Osteoblast (primary cell): ENCODE measurements at regions not wholly inside any gene's neighbourhood (a gene's known extent, or its start where the extent isn't known, plus 50 kb on each side); places are given as distances from the start of the nearest gene placed in this dataset.

Source experiments
- DNase-seq: peaks from one replicate; pipeline ENCODE4 v3.0.0; 2011; ENCODE audit warnings: low spot score, mixed read lengths; ENCODE audit not compliant: insufficient read length; ENCODE audit errors: missing footprints
- H2AFZ ChIP-seq: 2 replicates; pipeline ENCODE4 v1.6.0; 2011; ENCODE audit warnings: mild to moderate bottlenecking, low read length
- H3K27ac ChIP-seq: 2 replicates; pipeline ENCODE4 v1.5.1; 2011; ENCODE audit warnings: mild to moderate bottlenecking, low read depth, low read length, moderate library complexity
- H3K27me3 ChIP-seq: 2 replicates; pipeline ENCODE4 v1.6.0; 2012; ENCODE audit warnings: mild to moderate bottlenecking, control low read depth, inconsistent platforms, low read length, moderate library complexity; ENCODE audit not compliant: insufficient read depth
- H3K36me3 ChIP-seq: 2 replicates; pipeline ENCODE4 v1.5.1; 2011; ENCODE audit warnings: mild to moderate bottlenecking, low read length, control low read depth, moderate library complexity; ENCODE audit not compliant: insufficient read depth
- H3K4me1 ChIP-seq: 2 replicates; pipeline ENCODE4 v1.5.1; 2011; ENCODE audit warnings: mild to moderate bottlenecking, low read length, control low read depth, moderate library complexity; ENCODE audit not compliant: insufficient read depth
- H3K4me2 ChIP-seq: 2 replicates; pipeline ENCODE4 v1.6.0; 2011; ENCODE audit warnings: mild to moderate bottlenecking, low read length; ENCODE audit not compliant: insufficient read depth
- H3K4me3 ChIP-seq: fragments of 200-600 bp; sonication (generic); 3 replicates; pipeline ENCODE4 v1.5.1; 2012; ENCODE audit warnings: mild to moderate bottlenecking, low read length, inconsistent platforms; ENCODE audit not compliant: insufficient read depth
- H3K79me2 ChIP-seq: 2 replicates; pipeline ENCODE4 v1.6.0; 2012; ENCODE audit warnings: mild to moderate bottlenecking, low read length, control low read depth, inconsistent platforms; ENCODE audit not compliant: insufficient read depth
- H3K9me3 ChIP-seq: 2 replicates; pipeline ENCODE4 v1.5.1; 2011; ENCODE audit warnings: low read depth, low read length, control low read depth
- H4K20me1 ChIP-seq: 2 replicates; pipeline ENCODE4 v1.6.0; 2012; ENCODE audit warnings: mild to moderate bottlenecking, low read length, control low read depth; ENCODE audit not compliant: insufficient read depth
- TF ChIP-seq, protein P1 (sequence below): IDR thresholded peaks from 2 replicates; pipeline ENCODE4 v1.5.1; 2011; ENCODE audit warnings: mild to moderate bottlenecking, low read depth, low read length, moderate library complexity; ENCODE audit errors: extremely low read depth

DNA sequence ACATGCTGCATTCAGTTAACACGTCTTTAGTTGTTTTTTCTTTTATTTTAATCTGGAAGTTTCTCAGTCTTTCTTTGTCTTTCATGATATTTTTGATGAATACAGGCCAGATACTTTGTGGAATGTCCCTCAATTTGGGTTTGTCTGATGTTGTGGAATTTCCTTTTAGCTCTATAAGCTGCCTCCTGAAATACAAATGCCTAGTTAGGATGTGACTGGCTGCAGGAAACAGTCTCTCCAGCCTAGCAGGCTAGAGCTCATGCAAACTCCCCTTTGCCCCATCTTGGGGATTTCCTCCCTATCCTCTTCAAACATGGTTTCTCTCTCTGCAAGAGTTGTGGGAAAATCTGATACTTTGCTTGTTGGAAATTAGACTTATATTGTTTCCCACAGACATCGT is 89.3 kb upstream of the JAG1 start:
- H3K4me2 ChIP-seq, result no peak overlapping the region
- peak; percentile 23 for DNase-seq
- TF ChIP-seq, protein P1, sequence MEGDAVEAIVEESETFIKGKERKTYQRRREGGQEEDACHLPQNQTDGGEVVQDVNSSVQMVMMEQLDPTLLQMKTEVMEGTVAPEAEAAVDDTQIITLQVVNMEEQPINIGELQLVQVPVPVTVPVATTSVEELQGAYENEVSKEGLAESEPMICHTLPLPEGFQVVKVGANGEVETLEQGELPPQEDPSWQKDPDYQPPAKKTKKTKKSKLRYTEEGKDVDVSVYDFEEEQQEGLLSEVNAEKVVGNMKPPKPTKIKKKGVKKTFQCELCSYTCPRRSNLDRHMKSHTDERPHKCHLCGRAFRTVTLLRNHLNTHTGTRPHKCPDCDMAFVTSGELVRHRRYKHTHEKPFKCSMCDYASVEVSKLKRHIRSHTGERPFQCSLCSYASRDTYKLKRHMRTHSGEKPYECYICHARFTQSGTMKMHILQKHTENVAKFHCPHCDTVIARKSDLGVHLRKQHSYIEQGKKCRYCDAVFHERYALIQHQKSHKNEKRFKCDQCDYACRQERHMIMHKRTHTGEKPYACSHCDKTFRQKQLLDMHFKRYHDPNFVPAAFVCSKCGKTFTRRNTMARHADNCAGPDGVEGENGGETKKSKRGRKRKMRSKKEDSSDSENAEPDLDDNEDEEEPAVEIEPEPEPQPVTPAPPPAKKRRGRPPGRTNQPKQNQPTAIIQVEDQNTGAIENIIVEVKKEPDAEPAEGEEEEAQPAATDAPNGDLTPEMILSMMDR, result no peak

DNA sequence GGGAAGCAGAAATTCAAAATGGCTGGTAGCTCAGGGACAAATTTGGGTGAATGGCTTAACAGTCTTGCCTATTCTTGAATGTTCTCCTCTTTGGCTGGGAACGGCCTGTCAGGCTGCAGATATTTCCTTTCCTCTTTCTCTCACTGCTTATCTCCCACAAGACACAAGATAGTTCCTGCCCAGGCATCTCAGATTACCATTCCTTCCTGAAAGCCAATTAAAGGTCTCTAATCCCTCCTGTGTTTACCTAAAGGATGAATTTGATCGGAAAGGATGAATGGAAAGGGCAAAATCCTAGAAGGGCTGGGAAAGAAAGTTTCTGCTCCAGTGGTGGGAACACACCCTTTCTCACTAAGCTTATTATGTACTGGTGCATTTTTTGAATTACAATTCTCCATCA is 95.9 kb upstream of the JAG1 start:
- Histone ChIP-seq H3K4me2 (no peak overlapping the region), H3K27ac (no peak overlapping the region), H3K4me3 (no peak overlapping the region), H3K9me3 (no peaks in the 10 kb centered on the region), H3K36me3 (no peaks in the 10 kb centered on the region), H4K20me1 (no peaks in the 10 kb centered on the region), H3K27me3 (no peaks in the 10 kb centered on the region), H3K79me2 (no peaks in the 10 kb centered on the region), H2AFZ (no peak overlapping the region), H3K4me1 (peaks cover 4% of the 10 kb centered on the region)
- TF ChIP-seq, protein P1, result no peak
- peak; percentile 65 for DNase-seq

More for the DNA sequence above, 89.3 kb upstream of the JAG1 start:
- no peaks in the 10 kb centered on the region for H3K79me2 ChIP-seq
- peak overlapping the region; percentile 42 for H2AFZ ChIP-seq
- H4K20me1 ChIP-seq, result no peaks in the 10 kb centered on the region
- H3K27ac ChIP-seq, result no peak overlapping the region
- no peaks in the 10 kb centered on the region for H3K27me3 ChIP-seq
- H3K4me1 ChIP-seq, result peaks cover 19% of the 10 kb centered on the region
- H3K9me3 ChIP-seq, result no peaks in the 10 kb centered on the region
- H3K36me3 ChIP-seq, result no peaks in the 10 kb centered on the region
- H3K4me3 ChIP-seq, result no peak overlapping the region

DNA sequence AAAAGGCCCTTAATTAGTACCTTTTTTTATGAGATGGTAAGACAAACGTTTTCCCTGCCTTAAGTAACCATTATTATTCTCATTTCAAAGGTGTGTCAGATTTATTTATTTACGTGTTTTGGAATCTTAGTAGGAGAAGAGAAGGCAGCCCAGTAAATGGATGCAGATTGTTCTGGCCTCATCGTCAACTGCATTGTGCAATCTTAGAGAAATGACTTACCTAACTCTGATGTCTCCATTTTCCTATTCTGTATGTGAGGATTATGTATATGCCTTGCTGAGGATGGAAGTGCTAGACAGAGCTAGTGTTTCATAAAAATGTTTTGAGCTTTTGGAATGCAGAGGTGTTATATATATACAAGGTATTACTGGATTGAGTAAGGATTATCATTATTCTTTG is 97.0 kb upstream of the JAG1 start:
- no peaks in the 10 kb centered on the region for H3K79me2 ChIP-seq
- TF ChIP-seq, protein P1, result no peak
- no peaks in the 10 kb centered on the region for H4K20me1 ChIP-seq
- H3K27ac ChIP-seq, result no peak overlapping the region
- H3K4me2 ChIP-seq, result no peak overlapping the region
- no peak overlapping the region for H3K4me3 ChIP-seq
- H3K9me3 ChIP-seq, result no peaks in the 10 kb centered on the region
- peaks cover 4% of the 10 kb centered on the region for H3K4me1 ChIP-seq
- H3K27me3 ChIP-seq, result no peaks in the 10 kb centered on the region
- no peak overlapping the region for H2AFZ ChIP-seq
- no peak for DNase-seq
- no peaks in the 10 kb centered on the region for H3K36me3 ChIP-seq

DNA sequence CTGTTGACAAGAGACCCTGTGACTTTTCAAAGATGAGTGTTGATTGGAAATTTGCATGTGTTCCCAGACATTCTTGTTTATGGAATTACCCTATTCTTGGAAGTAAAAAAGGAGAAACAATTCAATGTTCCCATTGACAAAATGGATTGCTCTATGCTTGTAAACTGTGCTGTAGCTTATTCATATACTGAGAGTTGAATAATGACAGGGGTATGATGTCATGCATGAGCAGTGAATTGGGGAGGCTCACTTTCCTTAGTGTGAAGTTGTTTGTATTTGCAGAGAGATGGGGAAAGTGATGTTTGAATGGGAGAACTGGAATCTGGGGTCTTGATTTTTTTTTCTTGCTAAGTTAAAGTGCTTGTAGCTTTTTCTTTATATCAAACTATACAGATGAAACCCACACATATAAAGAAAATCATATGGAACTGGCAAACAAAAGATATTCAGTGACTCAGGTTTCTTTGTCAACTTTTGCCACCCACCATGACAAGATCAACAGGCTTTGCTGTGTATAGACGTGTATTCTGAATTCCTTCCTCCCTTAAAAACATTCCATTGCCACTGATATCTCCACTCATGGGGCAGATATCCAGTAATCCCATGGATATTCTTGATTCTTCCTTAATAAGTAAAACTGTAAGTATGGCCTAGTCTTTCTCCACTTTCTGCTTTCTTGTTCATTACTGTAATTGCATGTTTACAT is 97.8 kb upstream of the JAG1 start:
- H3K79me2 ChIP-seq, result no peaks in the 10 kb centered on the region
- no peaks in the 10 kb centered on the region for H3K9me3 ChIP-seq
- no peak overlapping the region for H2AFZ ChIP-seq
- TF ChIP-seq, protein P1, result no peak
- no peaks in the 10 kb centered on the region for H3K27me3 ChIP-seq
- H3K27ac ChIP-seq, result no peak overlapping the region
- no peak for DNase-seq
- H3K36me3 ChIP-seq, result no peaks in the 10 kb centered on the region
- H4K20me1 ChIP-seq, result no peaks in the 10 kb centered on the region
- H3K4me1 ChIP-seq, result peaks cover 4% of the 10 kb centered on the region
- H3K4me2 ChIP-seq, result no peak overlapping the region
- H3K4me3 ChIP-seq, result no peak overlapping the region
